ENCODE measurements at regions not wholly inside any gene's neighbourhood (a gene's known extent, or its start where the extent isn't known, plus 50 kb on each side); places are given as distances from the start of the nearest gene placed in this dataset.
"Not testable (repeated sequence)": the region's sequence is repeated elsewhere in the genome, so short reads cannot be mapped to it uniquely, and the experiment has no call there.

GRCh38 chr1:244296447-244296846, 155.3 kb downstream of the ADSS2 start:
- no peaks in the 10 kb centered on the region for H3K27me3 ChIP-seq
- no peak for TF ChIP-seq CTCF (IDR thresholded peaks at IDR 0.05; ENCODE audit: low read depth, low read length)
- H3K4me3 ChIP-seq = no peak overlapping the region
- H3K9me3 ChIP-seq (ENCODE audit: low read depth) = no peaks in the 10 kb centered on the region
- H3K4me1 ChIP-seq (ENCODE audit: low read depth) = peaks cover 6% of the 10 kb centered on the region
- no peaks in the 10 kb centered on the region for H3K36me3 ChIP-seq
- DNase-seq (ENCODE audit: low read depth in 1 of 2, low spot score in 1 of 2) = peak in 1 of 2 donors; percentile 59
- H3K27ac ChIP-seq = no peak overlapping the region

- peaks cover 6% of the 10 kb centered on the region for H3K4me1 ChIP-seq (ENCODE audit: low read depth)
- no peaks in the 10 kb centered on the region for H3K36me3 ChIP-seq
- DNase-seq (ENCODE audit: low read depth in 1 of 2, low spot score in 1 of 2) = no peak
- H3K27ac ChIP-seq = no peak overlapping the region
- H3K27me3 ChIP-seq = no peaks in the 10 kb centered on the region
- H3K9me3 ChIP-seq (ENCODE audit: low read depth) = no peaks in the 10 kb centered on the region
- TF ChIP-seq CTCF (IDR thresholded peaks at IDR 0.05; ENCODE audit: low read depth, low read length) = no peak
- no peak overlapping the region for H3K4me3 ChIP-seq
Observed at GRCh38 chr1:244297087-244297486, 154.6 kb downstream of the ADSS2 start.

- no peak for DNase-seq (ENCODE audit: low read depth in 1 of 2, low spot score in 1 of 2)
- Histone ChIP-seq H3K9me3 (ENCODE audit: low read depth) (no peaks in the 10 kb centered on the region), H3K27ac (no peak overlapping the region), H3K4me1 (ENCODE audit: low read depth) (peaks cover 6% of the 10 kb centered on the region), H3K4me3 (no peak overlapping the region), H3K27me3 (no peaks in the 10 kb centered on the region), H3K36me3 (no peaks in the 10 kb centered on the region)
- no peak for TF ChIP-seq CTCF (IDR thresholded peaks at IDR 0.05; ENCODE audit: low read depth, low read length)
Observed at GRCh38 chr1:244297616-244298015, 154.1 kb downstream of the ADSS2 start.

- not testable (repeated sequence) for H3K4me3 ChIP-seq; H3K9me3 ChIP-seq (ENCODE audit: low read depth); H3K36me3 ChIP-seq; H3K27ac ChIP-seq; H3K27me3 ChIP-seq; DNase-seq (ENCODE audit: low read depth in 1 of 2, low spot score in 1 of 2); H3K4me1 ChIP-seq (ENCODE audit: low read depth)
Observed at GRCh38 chr1:244300029-244300375, 151.7 kb downstream of the ADSS2 start.

GRCh38 chr1:244301595-244302130, 150.0 kb downstream of the ADSS2 start:
- Histone ChIP-seq H3K9me3 (ENCODE audit: low read depth) (no peaks in the 10 kb centered on the region), H3K4me3 (no peak overlapping the region), H3K27me3 (no peaks in the 10 kb centered on the region), H3K4me1 (ENCODE audit: low read depth) (peaks cover 6% of the 10 kb centered on the region), H3K27ac (no peak overlapping the region), H3K36me3 (no peaks in the 10 kb centered on the region)
- TF ChIP-seq CTCF (IDR thresholded peaks at IDR 0.05; ENCODE audit: low read depth, low read length) = no peak
- no peak for DNase-seq (ENCODE audit: low read depth in 1 of 2, low spot score in 1 of 2)

- DNase-seq (ENCODE audit: low read depth in 1 of 2, low spot score in 1 of 2) = no peak
- H3K4me3 ChIP-seq = no peak overlapping the region
- no peak for TF ChIP-seq CTCF (IDR thresholded peaks at IDR 0.05; ENCODE audit: low read depth, low read length)
- H3K27me3 ChIP-seq = no peaks in the 10 kb centered on the region
- H3K36me3 ChIP-seq = no peaks in the 10 kb centered on the region
- H3K4me1 ChIP-seq (ENCODE audit: low read depth) = peaks cover 6% of the 10 kb centered on the region
- H3K9me3 ChIP-seq (ENCODE audit: low read depth) = no peaks in the 10 kb centered on the region
- H3K27ac ChIP-seq = no peak overlapping the region
Observed at GRCh38 chr1:244302876-244303609, 148.7 kb downstream of the ADSS2 start.
